Smooth muscle cell (in vitro differentiated cells): ENCODE measurements at regions not wholly inside any gene's neighbourhood (a gene's known extent, or its start where the extent isn't known, plus 50 kb on each side); places are given as distances from the start of the nearest gene placed in this dataset.

Experiments used
- DNase-seq: peaks from one replicate; lab custom pipeline; 2025; ENCODE audit not compliant: unreplicated experiment; lab: John Stamatoyannopoulos, UW
- H2AFZ ChIP-seq: fragments of 200-600 bp; sonication (generic); 2 replicates; pipeline ENCODE4 v1.6.0; 2016; ENCODE audit warnings: antibody characterized with exemption, low read depth, mild to moderate bottlenecking
- H3F3A ChIP-seq: fragments of 200-600 bp; sonication (generic); 2 replicates; pipeline ENCODE4 v1.6.0; 2017; ENCODE audit warnings: antibody characterized with exemption, low read depth
- H3K27ac ChIP-seq: fragments of 200-600 bp; sonication (generic); 2 replicates; pipeline ENCODE4 v1.5.1; 2016; ENCODE audit warnings: low read depth, mild to moderate bottlenecking
- H3K27me3 ChIP-seq: fragments of 200-600 bp; sonication (generic); 2 replicates; pipeline ENCODE4 v1.6.1; 2016; ENCODE audit warnings: low read depth, mild to moderate bottlenecking
- H3K36me3 ChIP-seq: fragments of 200-600 bp; sonication (generic); 2 replicates; pipeline ENCODE4 v1.5.1; 2016; ENCODE audit warnings: low read depth
- H3K4me1 ChIP-seq: fragments of 200-600 bp; sonication (generic); 2 replicates; pipeline ENCODE4 v1.5.1; 2016; ENCODE audit warnings: low read depth
- H3K4me2 ChIP-seq: fragments of 200-600 bp; sonication (generic); 2 replicates; pipeline ENCODE4 v1.6.0; 2016; ENCODE audit warnings: mild to moderate bottlenecking
- H3K4me3 ChIP-seq: fragments of 200-600 bp; sonication (generic); 2 replicates; pipeline ENCODE4 v1.5.1; 2016; ENCODE audit warnings: mild to moderate bottlenecking
- H3K79me2 ChIP-seq: fragments of 200-600 bp; sonication (generic); 2 replicates; pipeline ENCODE4 v1.6.0; 2016; ENCODE audit warnings: low read depth, mild to moderate bottlenecking
- H3K9ac ChIP-seq: fragments of 200-600 bp; sonication (generic); 2 replicates; pipeline ENCODE4 v1.6.0; 2016; ENCODE audit warnings: low read depth
- H3K9me3 ChIP-seq: fragments of 200-600 bp; sonication (generic); replicated peaks from 2 replicates; pipeline ENCODE4 v1.5.1; 2016; ENCODE audit warnings: low read depth
- H4K20me1 ChIP-seq: fragments of 200-600 bp; sonication (generic); 2 replicates; pipeline ENCODE4 v1.6.0; 2016; ENCODE audit warnings: low read depth
- WGBS: methylation state at CpG from one replicate; pipeline ENCODE4 v1.1.7; 2016; ENCODE audit warnings: low lambda C conversion rate; 5-methylcytosine and 5-hydroxymethylcytosine counted together
- TF ChIP-seq, protein P1 (sequence below): fragments of 200-600 bp; sonication (generic); IDR thresholded peaks from 2 replicates; pipeline ENCODE4 v1.5.1; 2017; ENCODE audit warnings: borderline replicate concordance, mild to moderate bottlenecking, antibody characterized with exemption; ENCODE audit not compliant: insufficient read depth, poor library complexity, severe bottlenecking

GRCh38 chr17:15027853-15028252, 237.3 kb downstream of the PMP22 start:
- no peaks in the 10 kb centered on the region for H3F3A ChIP-seq
- no peaks in the 10 kb centered on the region for H3K4me1 ChIP-seq
- H3K9me3 ChIP-seq, result no peaks in the 10 kb centered on the region
- H3K79me2 ChIP-seq, result no peaks in the 10 kb centered on the region
- no peak overlapping the region for H3K4me3 ChIP-seq
- WGBS, result 100% methylated on average over 1 of the region's 1 CpG
- no peak overlapping the region for H3K4me2 ChIP-seq
- no peak overlapping the region for H2AFZ ChIP-seq
- H4K20me1 ChIP-seq, result no peaks in the 10 kb centered on the region
- no peaks in the 10 kb centered on the region for H3K27me3 ChIP-seq
- no peak for DNase-seq
- no peaks in the 10 kb centered on the region for H3K36me3 ChIP-seq
- TF ChIP-seq, protein P1, sequence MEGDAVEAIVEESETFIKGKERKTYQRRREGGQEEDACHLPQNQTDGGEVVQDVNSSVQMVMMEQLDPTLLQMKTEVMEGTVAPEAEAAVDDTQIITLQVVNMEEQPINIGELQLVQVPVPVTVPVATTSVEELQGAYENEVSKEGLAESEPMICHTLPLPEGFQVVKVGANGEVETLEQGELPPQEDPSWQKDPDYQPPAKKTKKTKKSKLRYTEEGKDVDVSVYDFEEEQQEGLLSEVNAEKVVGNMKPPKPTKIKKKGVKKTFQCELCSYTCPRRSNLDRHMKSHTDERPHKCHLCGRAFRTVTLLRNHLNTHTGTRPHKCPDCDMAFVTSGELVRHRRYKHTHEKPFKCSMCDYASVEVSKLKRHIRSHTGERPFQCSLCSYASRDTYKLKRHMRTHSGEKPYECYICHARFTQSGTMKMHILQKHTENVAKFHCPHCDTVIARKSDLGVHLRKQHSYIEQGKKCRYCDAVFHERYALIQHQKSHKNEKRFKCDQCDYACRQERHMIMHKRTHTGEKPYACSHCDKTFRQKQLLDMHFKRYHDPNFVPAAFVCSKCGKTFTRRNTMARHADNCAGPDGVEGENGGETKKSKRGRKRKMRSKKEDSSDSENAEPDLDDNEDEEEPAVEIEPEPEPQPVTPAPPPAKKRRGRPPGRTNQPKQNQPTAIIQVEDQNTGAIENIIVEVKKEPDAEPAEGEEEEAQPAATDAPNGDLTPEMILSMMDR, result no peak
- H3K27ac ChIP-seq, result no peak overlapping the region
- H3K9ac ChIP-seq, result no peak overlapping the region

GRCh38 chr17:15026088-15026487, 239.0 kb downstream of the PMP22 start:
- TF ChIP-seq, protein P1, result no peak
- 91% methylated on average over 2 of the region's 2 CpGs for WGBS
- no peak for DNase-seq
- Histone ChIP-seq H3K36me3 (no peaks in the 10 kb centered on the region), H3K4me1 (no peaks in the 10 kb centered on the region), H4K20me1 (no peaks in the 10 kb centered on the region), H3F3A (no peaks in the 10 kb centered on the region), H3K27me3 (no peaks in the 10 kb centered on the region), H3K9me3 (no peaks in the 10 kb centered on the region), H2AFZ (no peak overlapping the region), H3K27ac (no peak overlapping the region), H3K9ac (no peak overlapping the region), H3K4me3 (no peak overlapping the region), H3K4me2 (no peak overlapping the region), H3K79me2 (no peaks in the 10 kb centered on the region)

DNA sequence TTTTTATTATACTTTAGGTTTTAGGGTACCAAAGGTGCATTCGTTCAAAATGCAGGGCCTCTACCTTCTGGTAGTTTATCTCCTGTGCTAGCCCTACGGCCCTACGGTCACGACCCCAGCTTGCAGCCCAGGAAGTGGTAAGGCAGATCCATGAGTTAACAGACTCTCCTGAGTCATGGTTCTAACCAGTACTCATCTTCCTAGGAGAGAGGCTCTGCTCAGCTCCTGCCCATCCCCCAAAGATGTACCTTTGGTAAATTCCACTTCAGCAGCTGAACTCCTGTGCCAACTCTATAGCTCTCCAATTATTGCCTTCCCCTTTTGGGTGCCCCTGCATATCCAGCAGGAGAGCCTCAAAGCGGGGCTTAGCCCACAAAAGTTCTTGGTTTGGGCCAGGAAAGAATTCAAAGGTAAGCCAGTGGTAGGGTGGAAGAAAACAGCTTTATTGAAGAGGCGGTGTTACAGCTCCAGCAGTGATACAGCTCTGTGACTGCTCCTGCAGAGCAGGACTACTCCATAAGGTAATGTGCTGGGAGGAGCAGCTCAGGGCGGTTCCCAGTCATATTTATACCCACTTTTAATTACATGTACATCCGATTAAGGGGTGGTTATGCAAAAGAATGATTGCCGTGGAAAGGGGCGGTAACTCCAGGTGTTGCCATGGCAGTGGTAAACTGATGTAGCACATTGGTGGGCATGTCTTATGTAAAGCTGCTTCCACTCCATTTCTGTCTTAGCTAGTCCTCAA, 241.4 kb downstream of the PMP22 start:
- TF ChIP-seq, protein P1, result no peak
- H3K4me3 ChIP-seq, result no peak overlapping the region
- no peak overlapping the region for H3K9ac ChIP-seq
- H3K9me3 ChIP-seq, result no peaks in the 10 kb centered on the region
- WGBS, result 90% methylated on average over 10 of the region's 10 CpGs
- H3K27ac ChIP-seq, result no peak overlapping the region
- no peak for DNase-seq
- H3K79me2 ChIP-seq, result no peaks in the 10 kb centered on the region
- H3K36me3 ChIP-seq, result no peaks in the 10 kb centered on the region
- no peak overlapping the region for H2AFZ ChIP-seq
- no peak overlapping the region for H3K4me2 ChIP-seq
- H3F3A ChIP-seq, result no peaks in the 10 kb centered on the region
- H3K27me3 ChIP-seq, result no peaks in the 10 kb centered on the region
- no peaks in the 10 kb centered on the region for H4K20me1 ChIP-seq
- H3K4me1 ChIP-seq, result no peaks in the 10 kb centered on the region

GRCh38 chr17:15019158-15019557, 246.0 kb downstream of the PMP22 start:
- H3K27me3 ChIP-seq, result no peaks in the 10 kb centered on the region
- H3K79me2 ChIP-seq, result no peaks in the 10 kb centered on the region
- H3K9me3 ChIP-seq, result no peaks in the 10 kb centered on the region
- no peak overlapping the region for H3K27ac ChIP-seq
- WGBS, result 92% methylated on average over 3 of the region's 3 CpGs
- H3K36me3 ChIP-seq, result no peaks in the 10 kb centered on the region
- no peak for DNase-seq
- no peak overlapping the region for H3K4me2 ChIP-seq
- TF ChIP-seq, protein P1, result no peak
- H3K4me3 ChIP-seq, result no peak overlapping the region
- H3F3A ChIP-seq, result peaks cover 3% of the 10 kb centered on the region
- H3K4me1 ChIP-seq, result no peaks in the 10 kb centered on the region
- no peak overlapping the region for H3K9ac ChIP-seq
- no peaks in the 10 kb centered on the region for H4K20me1 ChIP-seq
- H2AFZ ChIP-seq, result no peak overlapping the region
